H7 (cell line): ENCODE measurements at regions not wholly inside any gene's neighbourhood (a gene's known extent, or its start where the extent isn't known, plus 50 kb on each side); places are given as distances from the start of the nearest gene placed in this dataset.
A peak's percentile ranks its signal among the peaks of the same experiment; 100 is the strongest.
"Not testable (repeated sequence)": the region's sequence is repeated elsewhere in the genome, so short reads cannot be mapped to it uniquely, and the experiment has no call there.

Experiments
- DNase-seq: peaks from one replicate; pipeline ENCODE4 v3.0.0; 2012
- H3K27me3 ChIP-seq: 2 replicates; pipeline ENCODE4 v1.6.0; 2011; ENCODE audit warnings: mild to moderate bottlenecking, low read length; ENCODE audit not compliant: control insufficient read depth, insufficient read depth
- H3K36me3 ChIP-seq: replicated peaks from 2 replicates; pipeline ENCODE4 v1.5.1; 2011; ENCODE audit warnings: low read length; ENCODE audit not compliant: control insufficient read depth, insufficient read depth
- H3K4me3 ChIP-seq: 2 replicates; pipeline ENCODE4 v1.5.1; 2011; ENCODE audit warnings: low read depth, mild to moderate bottlenecking, control low read depth, low read length, moderate library complexity; ENCODE audit not compliant: insufficient read depth

DNA sequence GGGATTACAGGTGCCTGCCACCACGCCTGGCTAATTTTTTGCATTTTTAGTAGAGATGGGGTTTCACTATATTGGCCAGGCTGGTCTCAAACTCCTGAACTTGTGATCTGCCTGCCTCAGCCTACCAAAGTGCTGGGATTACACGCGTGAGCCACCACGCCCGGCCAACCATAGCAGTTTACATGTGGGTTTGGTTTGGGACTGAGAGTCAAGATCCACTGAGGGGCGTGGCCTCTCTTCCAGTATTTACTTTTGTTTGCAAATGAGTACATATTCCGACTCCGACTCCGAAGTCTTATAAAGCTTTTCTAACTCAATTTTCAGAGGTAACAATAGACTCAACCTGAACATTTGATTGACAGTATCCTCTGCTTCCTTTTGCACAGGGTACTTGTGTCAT is 135.4 kb downstream of the LRIG2 start:
- H3K4me3 ChIP-seq, DNase-seq, H3K36me3 ChIP-seq, H3K27me3 ChIP-seq: not testable (repeated sequence)

DNA sequence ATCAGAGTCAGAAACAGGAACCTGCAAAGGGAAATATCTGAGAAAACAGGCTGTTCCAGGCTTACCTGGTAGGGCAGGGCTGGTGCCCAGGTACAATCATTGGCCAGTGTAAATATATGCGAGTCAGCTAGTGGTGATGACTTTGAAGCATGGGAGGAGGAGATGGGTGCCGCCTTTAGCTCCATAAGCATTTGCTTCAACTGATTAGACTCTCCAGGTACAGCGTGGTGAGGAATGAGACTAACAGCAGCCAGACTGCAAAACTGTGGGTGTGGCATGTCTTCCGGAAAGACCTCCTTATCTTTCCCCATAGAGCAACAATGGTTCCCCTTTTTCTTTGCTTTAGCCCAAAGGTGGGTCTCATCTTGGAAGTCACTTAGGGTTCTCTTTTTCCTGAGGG is 137.2 kb downstream of the LRIG2 start:
- no peak overlapping the region for H3K4me3 ChIP-seq
- no peaks in the 10 kb centered on the region for H3K36me3 ChIP-seq
- DNase-seq, result no peak
- H3K27me3 ChIP-seq, result no peaks in the 10 kb centered on the region

DNA sequence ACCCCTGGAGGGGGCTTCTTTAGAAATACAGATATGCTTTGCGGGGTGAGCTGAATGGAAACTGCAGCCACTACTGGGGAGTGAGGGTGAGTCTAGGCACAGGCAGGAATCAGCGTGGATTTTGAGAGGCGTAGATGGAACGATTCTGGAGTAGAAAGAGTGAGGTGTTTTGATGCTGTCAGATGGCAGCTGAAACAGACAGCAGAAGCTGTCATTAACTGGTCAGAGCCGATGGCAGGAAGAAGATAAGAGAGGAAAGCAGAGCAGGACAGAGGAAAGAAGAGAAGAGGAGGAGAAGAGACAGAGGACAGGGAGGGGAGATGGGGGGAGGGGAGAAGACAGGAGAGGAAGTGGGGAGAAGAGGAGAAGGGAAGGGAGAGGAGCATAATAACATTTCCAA is 138.5 kb downstream of the LRIG2 start:
- Histone ChIP-seq H3K4me3 (no peak overlapping the region), H3K27me3 (no peaks in the 10 kb centered on the region), H3K36me3 (no peaks in the 10 kb centered on the region)
- no peak for DNase-seq

DNA sequence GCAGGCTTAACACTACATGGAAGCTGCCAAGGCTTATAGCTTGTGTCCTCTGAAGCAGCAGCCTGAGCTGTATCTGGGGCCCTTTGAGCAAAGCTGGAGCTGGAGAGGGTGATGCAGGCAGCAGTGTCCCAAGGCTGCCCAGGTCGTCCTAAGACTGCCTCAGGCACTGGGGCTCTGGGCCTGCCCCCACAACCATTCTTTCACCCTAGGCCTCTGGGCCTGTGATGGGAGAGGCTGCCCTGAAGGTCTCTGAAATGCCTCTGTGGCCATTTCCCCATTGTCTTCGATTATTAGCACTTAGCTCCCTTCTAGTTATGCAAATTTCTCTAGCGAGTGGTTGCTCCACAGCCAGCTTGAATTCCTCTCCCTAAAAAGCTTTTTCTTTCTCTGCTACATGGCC is 142.0 kb downstream of the LRIG2 start:
- H3K4me3 ChIP-seq, result no peak overlapping the region
- H3K27me3 ChIP-seq, result no peaks in the 10 kb centered on the region
- H3K36me3 ChIP-seq, result no peaks in the 10 kb centered on the region
- no peak for DNase-seq

DNA sequence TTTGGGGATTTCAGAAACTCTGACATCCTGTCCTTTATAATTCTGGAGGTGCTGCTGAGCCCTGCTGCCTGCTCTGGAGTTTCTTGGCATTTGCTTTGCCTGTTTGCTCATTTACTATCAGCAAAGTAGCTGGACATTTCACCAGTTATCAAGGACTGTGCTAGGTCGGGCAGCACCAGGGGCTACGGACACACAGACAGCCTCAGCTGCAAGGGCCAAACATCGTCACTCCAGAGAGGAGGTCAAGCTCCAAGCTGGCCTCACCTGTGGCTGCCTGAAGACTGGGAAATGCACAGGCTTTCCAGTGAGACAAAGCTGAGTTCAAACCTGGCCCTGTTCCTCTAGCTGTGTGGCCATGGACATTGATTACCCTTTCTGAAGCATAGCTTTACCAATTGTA is 143.7 kb downstream of the LRIG2 start:
- H3K4me3 ChIP-seq, result no peak overlapping the region
- H3K27me3 ChIP-seq, result no peaks in the 10 kb centered on the region
- no peaks in the 10 kb centered on the region for H3K36me3 ChIP-seq
- no peak for DNase-seq

DNA sequence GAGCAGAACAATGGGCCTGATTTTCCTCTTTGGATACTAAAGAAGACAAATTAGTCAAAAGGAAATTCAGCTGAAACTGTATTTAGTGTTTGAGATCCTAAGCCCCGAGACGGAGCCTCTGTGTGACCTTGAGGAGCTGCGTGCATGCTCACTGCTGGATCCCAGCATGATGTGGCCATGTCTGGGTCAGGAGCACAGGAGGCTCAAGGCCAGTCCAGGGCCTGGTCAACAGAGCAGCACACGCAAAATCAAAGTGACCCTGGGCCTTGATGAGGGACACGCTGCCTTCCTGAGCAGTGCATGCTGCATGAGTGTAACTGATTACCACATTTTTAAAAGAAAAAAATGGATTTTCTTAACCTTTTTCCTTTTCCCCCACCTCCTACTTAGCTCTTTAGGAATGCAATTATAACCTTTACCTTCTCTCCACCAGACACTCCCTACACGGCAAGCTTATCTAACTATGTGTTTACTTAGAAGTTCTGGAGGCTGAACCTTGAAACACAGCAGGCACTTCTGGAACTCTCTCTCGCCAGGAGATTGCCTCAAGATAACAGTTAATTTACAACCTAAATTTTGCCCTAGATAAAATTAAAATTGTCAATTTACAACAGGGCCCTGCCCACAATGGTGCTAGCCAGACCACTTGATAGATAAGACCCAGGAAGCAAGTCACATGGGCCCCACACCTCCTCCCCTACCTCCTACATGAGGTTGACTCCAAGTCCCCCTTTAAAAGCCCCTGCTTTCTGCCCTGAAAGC is 144.6 kb downstream of the LRIG2 start:
- no peak for DNase-seq
- Histone ChIP-seq H3K4me3 (no peak overlapping the region), H3K27me3 (no peaks in the 10 kb centered on the region), H3K36me3 (no peaks in the 10 kb centered on the region)

DNA sequence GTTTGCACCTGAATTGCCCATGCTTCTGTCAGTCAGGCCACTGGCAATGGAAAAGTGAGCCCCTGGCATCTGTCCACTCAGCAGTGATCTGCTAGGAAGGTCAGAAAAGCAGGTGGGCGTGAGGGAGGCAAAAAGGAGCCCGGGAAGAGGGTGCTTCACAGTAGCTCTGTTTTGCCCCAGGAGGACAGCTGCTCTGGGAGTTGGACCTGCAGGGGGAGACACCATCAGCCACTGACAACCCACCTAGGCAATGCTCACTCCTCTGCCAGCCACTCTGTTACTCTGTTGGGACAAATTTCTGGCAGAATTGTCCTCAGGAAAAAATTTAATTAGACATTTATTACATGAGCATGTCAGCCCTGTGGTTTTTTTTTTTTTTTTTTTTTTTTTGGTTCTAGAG is 146.4 kb downstream of the LRIG2 start:
- Histone ChIP-seq H3K36me3 (no peaks in the 10 kb centered on the region), H3K27me3 (no peaks in the 10 kb centered on the region)
- DNase-seq, result peak; percentile 61

DNA sequence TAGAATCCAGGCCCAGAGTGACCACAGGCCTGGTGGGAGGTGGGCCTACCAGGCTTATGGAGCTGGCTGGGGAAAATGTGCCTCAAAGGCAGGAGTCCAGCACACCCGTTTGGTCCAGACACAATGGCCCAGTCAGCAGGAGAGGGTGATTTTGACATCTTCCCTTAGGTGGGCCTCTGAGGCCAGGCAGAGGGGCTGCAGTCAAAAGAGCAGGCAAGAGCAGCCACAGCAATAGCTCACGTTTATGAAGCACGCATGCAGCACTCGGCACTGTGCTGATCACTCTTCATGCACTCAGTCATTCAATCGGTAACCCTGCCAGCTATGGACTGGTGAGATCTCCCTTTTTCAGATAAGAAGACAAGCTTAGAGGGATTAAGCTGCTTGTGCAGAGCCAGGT is 146.8 kb downstream of the LRIG2 start:
- DNase-seq, result no peak
- no peak overlapping the region for H3K4me3 ChIP-seq
- no peaks in the 10 kb centered on the region for H3K27me3 ChIP-seq
- no peaks in the 10 kb centered on the region for H3K36me3 ChIP-seq

More for the DNA sequence above, 146.4 kb downstream of the LRIG2 start:
- H3K4me3 ChIP-seq, result no peak overlapping the region

DNA sequence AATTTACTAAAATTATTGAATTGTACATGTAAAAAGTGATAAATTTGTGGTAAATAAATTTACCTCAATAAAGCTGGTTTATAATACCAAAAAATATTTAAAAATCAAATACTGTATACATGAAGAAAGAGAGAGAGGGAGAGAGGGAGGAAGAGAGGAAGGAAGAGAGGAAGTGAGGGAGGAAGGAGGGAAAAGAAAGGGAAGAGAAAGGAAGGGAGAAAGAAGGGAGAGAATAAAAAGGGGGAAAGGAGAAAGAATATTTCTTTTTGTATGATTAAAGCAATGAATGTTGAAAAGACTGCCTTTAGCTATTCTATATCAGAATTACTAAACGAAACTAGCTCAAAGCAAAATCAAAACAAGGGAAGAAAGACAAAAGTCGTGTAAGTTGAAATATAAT is 150.0 kb downstream of the LRIG2 start:
- Histone ChIP-seq H3K27me3 (no peaks in the 10 kb centered on the region), H3K36me3 (no peaks in the 10 kb centered on the region), H3K4me3 (no peak overlapping the region)
- DNase-seq, result no peak

DNA sequence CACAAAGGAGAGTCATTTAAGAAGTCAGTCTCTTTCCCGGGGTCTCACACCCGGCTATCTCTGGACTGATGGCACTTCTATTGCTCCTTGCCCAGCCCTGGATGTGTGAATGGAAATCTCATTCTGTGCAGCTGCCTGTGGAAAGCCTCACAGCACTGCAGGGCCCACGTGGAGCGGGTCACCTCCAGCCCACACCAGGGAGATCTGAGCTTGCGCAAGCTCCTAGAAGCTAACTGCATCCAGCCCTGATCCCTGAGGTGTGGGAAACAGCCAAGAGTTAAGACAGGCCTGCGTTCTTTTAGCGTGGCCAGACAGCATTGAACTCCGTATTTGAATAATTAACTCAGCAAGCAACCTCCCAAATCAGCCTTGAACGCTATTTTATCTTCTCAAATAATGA is 150.5 kb downstream of the LRIG2 start:
- H3K27me3 ChIP-seq, result no peaks in the 10 kb centered on the region
- no peak for DNase-seq
- H3K4me3 ChIP-seq, result no peak overlapping the region
- H3K36me3 ChIP-seq, result no peaks in the 10 kb centered on the region

DNA sequence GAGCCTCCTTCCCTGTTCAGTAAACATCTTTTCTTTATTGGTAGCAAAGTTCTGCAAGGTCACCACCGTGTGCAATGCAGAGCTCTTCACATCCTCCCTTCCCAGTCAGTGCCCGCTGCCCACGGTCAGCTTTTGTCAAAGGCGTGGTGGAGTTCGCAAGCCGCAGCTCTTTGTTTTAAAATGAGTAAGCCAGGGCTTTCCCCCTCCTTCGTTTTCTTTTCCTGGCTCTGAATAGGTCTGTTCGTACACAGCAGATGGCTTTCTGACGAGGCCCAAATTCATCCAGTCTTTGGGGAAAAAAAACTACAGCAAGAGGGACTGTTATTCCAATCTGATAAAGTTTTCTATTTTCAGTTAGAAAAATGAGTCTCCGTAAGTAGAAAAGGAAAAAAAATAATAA is 153.2 kb downstream of the LRIG2 start:
- Histone ChIP-seq H3K36me3 (no peaks in the 10 kb centered on the region), H3K27me3 (no peaks in the 10 kb centered on the region), H3K4me3 (no peak overlapping the region)
- DNase-seq, result no peak

DNA sequence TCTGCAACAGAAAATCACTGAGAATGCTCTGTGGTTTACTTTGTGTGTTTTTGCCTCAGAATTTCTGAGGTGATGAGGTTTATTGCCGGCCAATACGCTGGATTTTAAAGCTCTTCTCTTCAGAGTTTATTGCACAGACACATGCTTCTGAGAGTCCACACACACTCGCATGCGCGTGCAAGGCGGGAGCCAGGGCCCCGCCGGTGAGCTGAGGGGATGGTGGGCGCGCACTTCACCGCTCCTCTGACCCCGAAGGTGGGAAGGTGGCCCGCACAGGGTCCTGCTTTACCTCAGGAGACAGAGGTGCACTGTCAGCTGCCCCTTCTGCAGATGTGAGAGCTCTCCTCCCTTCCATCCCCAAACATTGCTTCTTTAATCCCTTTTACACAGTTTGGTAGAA is 158.4 kb upstream of the MAGI3 start:
- no peaks in the 10 kb centered on the region; the same call in 1 of the 2 replicates for H3K27me3 ChIP-seq
- no peaks in the 10 kb centered on the region for H3K36me3 ChIP-seq
- H3K4me3 ChIP-seq, result no peak overlapping the region
- DNase-seq, result no peak

DNA sequence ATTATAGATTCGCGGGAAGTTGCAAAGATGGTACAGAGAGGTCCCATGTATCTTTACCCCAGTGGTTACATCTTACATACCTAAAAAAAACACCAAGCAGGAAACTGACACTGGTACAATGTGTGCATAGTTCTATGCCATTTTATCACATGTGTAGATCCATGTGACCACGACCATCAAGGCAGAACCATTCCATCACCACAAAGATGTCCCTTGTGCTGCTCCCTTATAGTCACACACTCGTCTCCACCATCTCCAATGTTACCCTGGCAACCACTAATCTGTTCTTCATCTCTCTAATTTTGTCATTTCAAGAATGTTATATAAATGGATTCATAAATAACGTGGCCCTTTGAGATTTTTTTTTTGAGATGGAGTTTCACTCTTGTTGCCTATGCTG is 156.9 kb upstream of the MAGI3 start:
- H3K36me3 ChIP-seq, result no peaks in the 10 kb centered on the region
- H3K27me3 ChIP-seq, result no peaks in the 10 kb centered on the region; the same call in 1 of the 2 replicates

DNA sequence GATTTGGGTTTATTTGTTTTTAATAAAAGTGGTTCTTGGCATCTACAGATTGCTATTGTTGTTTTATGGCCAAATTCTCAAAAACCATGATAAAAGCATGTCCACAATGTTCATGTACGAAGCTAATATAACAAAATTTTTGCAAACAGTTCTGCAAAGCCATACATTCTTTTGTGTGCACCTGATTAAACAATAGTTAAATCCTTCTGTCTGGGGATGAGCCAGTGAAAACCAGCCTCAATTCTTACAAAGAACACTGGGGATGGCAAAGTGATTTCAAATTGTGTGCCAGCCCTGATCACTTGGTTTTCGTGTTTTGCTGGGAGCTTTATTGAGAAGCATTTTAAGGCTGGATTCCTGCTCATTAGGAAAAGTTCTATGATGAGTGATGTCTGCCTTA is 149.1 kb upstream of the MAGI3 start:
- DNase-seq, result no peak
- Histone ChIP-seq H3K27me3 (no peaks in the 10 kb centered on the region), H3K36me3 (no peaks in the 10 kb centered on the region), H3K4me3 (no peak overlapping the region)

More for the DNA sequence above, 156.9 kb upstream of the MAGI3 start:
- no peak for DNase-seq
- H3K4me3 ChIP-seq, result no peak overlapping the region

DNA sequence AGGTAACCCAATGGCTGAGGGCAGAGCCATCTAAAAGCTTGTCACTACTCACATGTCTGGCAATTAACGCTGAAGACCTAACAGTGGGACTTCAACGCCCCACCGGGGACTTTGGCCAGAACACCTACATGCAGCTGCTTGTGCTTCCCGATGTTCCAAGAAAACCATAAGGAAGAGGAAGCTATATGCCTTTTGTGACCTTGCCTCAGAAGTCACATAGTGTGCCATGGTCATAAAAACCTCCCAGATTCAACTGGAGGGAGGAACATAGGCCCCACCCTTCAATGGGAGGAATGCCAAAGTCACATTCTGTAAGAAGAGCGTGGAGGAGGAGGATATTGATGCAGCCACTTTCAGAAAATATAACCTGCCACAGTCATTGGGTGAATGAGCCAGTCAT is 147.8 kb upstream of the MAGI3 start:
- Histone ChIP-seq H3K27me3 (no peaks in the 10 kb centered on the region), H3K4me3 (no peak overlapping the region), H3K36me3 (no peaks in the 10 kb centered on the region)
- no peak for DNase-seq

DNA sequence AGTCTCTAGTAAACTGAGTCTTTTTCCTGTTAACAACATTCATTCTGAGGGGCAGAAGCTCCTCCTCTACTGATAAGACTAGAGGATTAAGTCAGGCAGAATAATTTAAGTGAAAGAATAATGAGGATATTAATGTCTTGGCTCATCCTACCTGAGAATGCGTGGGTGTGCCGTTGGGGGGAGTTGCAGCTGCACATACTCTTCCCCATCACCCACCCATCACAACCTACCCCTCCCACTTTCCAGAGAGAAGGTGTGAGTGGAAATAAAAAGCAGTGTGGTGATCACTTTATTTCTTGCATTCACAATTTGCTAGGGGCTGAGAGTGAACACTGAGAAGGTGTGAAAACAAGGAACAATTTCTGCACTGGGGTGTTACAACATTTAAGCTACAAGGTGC is 146.8 kb upstream of the MAGI3 start:
- Histone ChIP-seq H3K36me3 (no peaks in the 10 kb centered on the region), H3K27me3 (no peaks in the 10 kb centered on the region), H3K4me3 (no peak overlapping the region)
- no peak for DNase-seq
